ENCODE measurements at regions not wholly inside any gene's neighbourhood (a gene's known extent, or its start where the extent isn't known, plus 50 kb on each side); places are given as distances from the start of the nearest gene placed in this dataset.

- no peak for DNase-seq
Measured at GRCh38 chr10:128630787-128631252, 504.6 kb upstream of the MKI67 start.

DNA sequence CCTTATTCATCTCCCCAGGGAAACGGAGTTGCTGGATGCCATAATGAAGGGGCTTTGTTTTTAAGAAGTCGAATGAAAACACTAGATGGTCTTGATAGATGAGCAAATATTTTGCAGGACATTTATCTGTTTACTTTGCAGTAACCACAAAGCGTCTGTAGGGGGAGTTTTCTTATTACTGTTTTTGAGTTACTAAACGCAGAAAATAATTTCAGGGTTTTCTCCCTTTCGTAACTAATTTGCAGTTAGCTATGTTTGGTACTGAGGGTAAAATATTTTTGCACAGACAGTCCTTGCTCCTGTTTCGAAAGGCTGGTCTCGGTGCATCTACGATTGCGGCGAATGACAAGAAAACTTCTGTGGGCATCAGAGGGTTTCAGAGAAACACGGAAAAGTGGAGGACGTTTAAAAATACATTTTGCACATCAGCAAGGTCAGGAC lies 505.6 kb upstream of the MKI67 start:
- no peak for DNase-seq

DNA sequence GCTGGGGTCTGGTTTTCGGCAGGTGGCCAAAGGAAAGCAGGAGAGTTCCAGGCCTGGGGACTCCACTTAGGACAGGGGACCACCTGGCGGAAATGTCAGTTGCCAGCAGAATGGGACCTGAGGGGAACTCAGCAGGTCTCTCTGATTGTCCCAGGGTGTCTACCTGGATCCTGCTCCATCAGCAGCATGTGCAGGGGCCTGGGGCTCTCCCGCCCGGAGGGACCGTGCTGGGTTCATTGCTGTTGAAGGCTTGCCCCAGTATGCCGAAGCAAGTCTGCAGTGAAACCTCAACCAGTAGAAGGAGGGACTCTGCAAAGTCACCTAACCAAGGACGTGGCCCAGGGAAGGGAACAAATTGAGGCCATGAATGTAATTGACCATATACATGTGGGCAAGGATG lies 506.5 kb upstream of the MKI67 start:
- no peak for DNase-seq

GRCh38 chr10:128633864-128634540 lies 507.8 kb upstream of the MKI67 start:
- no peak for DNase-seq

GRCh38 chr10:128642023-128642422 lies 515.8 kb upstream of the MKI67 start:
- DNase-seq: no peak

DNA sequence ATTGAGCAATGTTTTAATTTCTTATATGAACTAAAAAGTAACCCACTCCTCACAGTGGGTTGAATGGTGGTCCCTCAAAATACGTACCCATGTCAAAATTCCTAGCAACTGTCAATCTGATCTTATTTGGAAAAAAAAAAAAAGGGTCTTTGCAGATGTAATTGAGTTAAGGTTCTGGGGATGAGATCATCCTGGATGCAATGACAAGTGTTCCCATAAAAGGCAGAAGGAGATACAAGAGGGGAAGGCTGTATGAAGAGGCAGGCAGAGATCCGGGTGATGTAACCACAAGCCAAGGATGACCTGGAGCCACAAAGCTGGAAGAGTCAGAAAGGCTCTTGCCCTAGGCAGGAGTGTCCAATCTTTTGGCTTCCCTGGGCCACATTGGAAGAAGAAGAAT lies 516.3 kb upstream of the MKI67 start:
- no peak for DNase-seq

- no peak for DNase-seq
Measured at GRCh38 chr10:128643658-128644057, 517.4 kb upstream of the MKI67 start.

- DNase-seq: no peak
Measured at GRCh38 chr10:128645486-128645885, 519.3 kb upstream of the MKI67 start.

DNA sequence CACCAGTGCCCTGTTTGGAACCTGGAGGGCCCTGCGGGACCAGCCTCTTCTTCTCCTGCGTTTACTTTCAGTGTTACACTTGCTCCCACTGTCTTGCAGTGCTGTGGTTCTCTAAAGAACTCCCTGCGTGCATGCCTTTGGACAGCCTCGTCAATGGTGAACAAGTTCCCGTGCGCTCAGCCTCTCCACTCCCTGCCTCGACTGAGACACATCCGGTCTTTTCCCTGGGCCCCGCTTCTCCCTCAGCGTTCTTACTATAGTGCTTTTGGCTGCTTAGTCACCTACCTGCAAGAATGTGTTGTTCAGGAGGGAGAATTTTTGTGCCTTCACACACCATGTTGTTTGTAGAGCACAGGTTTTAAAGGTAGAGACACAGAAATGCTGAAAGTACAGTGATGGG lies 520.7 kb upstream of the MKI67 start:
- no peak for DNase-seq

GRCh38 chr10:128657548-128657947 lies 531.3 kb upstream of the MKI67 start:
- DNase-seq: no peak

DNA sequence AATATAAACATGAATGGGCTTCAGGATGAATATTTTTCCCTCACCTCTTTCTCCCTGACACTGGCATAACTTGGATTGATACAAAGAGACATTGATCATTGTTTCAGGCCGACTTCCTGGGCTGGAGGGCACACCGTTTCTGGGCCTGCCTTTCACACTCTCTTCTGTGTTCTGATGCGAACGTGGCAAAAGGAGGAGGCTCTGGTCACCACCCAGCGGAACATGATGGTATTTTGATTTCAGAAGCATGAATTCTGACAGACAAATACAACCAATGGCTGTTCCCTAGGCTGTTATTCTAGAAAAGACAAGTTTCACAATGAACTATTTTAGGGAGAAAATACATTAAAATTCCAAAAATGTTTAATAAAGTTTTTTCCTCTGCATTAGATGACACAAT lies 534.5 kb upstream of the MKI67 start:
- DNase-seq: no peak

- DNase-seq: no peak
Measured at GRCh38 chr10:128661404-128662197, 535.4 kb upstream of the MKI67 start.

DNA sequence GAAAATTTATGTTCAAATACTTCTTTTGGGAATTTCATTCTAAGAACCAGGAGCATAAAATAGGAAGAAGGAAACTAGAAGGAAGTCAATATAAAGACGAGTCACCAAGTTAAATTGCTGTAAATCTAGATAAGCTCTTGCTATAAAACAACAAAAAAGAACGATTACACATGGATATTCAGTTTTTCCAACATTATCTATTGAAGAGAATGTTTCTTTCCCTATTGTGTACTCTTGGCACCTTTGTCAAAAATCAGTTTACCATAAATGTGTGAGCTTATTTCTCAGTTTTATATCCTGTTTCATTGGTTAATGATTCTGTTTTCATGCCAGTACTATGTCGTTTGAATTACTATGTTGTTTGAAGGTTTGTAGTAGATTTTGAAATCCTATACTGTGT lies 536.3 kb upstream of the MKI67 start:
- DNase-seq: no peak

- no peak for DNase-seq
Measured at GRCh38 chr10:128664729-128665128, 538.5 kb upstream of the MKI67 start.

GRCh38 chr10:128675405-128675804 lies 549.2 kb upstream of the MKI67 start:
- no peak for DNase-seq

GRCh38 chr10:128680116-128680515 lies 553.9 kb upstream of the MKI67 start:
- no peak for DNase-seq

GRCh38 chr10:128684215-128684614 lies 558.0 kb upstream of the MKI67 start:
- DNase-seq: no peak

GRCh38 chr10:128686630-128687278 lies 560.5 kb upstream of the MKI67 start:
- no peak for DNase-seq

DNA sequence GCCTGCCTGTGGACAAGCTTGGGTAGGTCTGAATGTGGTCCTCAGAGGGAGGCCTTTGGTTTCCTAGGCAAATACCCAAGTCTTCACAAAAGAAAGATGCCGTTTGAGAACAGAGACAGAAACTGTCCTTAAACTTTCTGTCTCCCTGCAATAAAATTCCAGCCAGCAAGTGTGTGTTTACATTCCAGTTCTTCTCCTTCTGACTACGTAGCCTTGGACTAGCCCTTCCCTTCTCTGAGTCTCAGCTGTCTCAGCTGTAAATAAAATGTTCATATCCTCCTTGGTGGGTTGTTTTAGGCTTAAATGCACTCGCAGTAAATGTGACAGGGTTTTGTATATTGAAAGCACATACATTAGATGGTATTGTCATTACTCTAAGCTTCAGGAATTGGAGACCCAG lies 561.2 kb upstream of the MKI67 start:
- no peak for DNase-seq

GRCh38 chr10:128687927-128688549 lies 561.8 kb upstream of the MKI67 start:
- no peak for DNase-seq

DNA sequence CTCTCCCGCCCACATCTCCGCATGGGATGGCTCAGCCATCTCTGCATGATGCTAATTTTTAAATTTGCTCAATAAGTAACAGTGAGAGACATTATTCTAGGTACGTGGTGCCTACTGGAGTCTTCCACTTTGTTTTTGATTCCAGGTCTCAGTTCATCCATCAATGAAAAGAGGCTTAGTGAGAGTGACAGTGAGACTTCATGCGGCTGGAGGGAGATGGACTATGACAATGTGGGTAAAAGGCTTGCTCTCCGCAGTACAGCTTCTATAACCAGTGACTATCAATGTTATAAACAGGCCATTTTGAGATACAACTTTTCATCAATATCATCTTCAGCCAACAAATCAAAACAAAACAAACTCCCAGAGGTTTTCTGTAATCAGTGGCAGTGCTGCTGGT lies 563.4 kb upstream of the MKI67 start:
- no peak for DNase-seq

DNA sequence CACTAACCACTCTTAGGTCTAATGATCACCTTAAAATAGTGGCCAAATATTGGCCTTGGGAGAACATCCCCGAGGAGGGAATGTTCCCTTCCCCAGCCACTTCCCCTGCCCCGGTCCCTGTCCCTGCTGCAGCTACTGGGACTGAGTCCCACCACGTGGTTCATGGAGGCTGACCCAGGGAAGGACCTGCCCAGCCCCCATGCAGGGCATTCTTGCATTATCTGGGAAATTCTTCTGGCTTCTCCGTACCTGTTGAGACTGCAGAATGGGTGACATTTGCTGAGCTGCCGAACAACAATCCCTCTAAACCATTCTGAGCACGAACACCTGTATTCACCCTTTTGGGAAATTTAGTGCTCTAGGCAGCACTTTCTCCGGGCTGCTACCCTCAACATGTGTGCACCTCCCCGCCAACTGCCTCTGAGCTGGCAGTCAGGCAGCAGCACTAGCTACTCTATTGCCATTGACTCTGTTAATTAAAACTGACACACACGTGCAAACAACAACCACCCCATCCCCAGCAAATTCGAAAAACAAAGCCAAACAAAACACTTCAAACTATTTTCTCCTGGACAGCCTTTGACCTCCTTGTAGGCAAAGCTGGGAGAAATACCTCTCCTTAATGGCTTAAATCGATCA lies 567.4 kb upstream of the MKI67 start:
- DNase-seq: no peak
